ENCODE measurements at regions not wholly inside any gene's neighbourhood (a gene's known extent, or its start where the extent isn't known, plus 50 kb on each side); places are given as distances from the start of the nearest gene placed in this dataset.
"Not testable (repeated sequence)": the region's sequence is repeated elsewhere in the genome, so short reads cannot be mapped to it uniquely, and the experiment has no call there.

DNA sequence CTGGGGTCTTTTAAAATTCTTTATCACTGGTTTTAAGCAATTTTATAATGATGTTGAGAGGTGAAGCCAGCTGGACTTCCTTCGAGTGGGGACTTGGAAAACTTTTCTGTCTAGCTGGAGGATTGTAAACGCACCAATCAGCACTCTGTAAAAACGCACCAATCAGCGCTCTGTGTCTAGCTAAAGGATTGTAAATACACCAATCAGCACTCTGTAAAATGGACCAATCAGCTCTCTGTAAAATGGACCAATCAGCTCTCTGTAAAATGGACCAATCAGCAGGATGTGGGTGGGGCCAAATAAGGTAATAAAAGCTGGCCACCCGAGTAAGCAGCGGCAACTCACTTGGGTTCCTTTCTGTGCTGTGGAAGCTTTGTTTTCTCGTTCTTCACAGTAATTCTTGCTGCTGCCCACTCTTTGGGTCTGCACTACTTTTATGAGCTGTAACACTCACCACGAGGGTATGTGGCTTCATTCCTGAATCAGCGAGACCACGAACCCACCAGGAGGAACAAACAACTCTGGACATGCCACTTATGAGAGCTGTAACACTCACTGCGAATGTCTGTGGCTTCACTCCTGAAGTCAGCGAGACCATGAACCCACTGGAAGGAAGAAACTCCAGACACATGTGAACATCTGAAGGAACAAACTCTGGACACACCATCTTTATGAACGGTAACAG lies 462.6 kb downstream of the GUCY1A2 start:
- POLR2A ChIA-PET; H3K9ac ChIP-seq (replicated peaks; ENCODE audit: extremely low read depth, insufficient read depth, low read length); H2AFZ ChIP-seq (ENCODE audit: low read depth, low read length); intact Hi-C loops (cut with micrococcal nuclease); BruUV-seq (replicated peaks); CTCF ChIA-PET; H4K20me1 ChIP-seq (replicated peaks; ENCODE audit: control insufficient read depth, extremely low read depth, insufficient read depth, low read length); H3K27me3 ChIP-seq (ENCODE audit: control insufficient read depth in 2 of 2, insufficient read depth in 2 of 2, low read length in 2 of 2); H3K36me3 ChIP-seq (ENCODE audit: control insufficient read depth in 2 of 2, extremely low read depth in 1 of 2, insufficient read depth in 2 of 2, low read length in 2 of 2); dilution Hi-C loops (cut with MboI; ENCODE audit: extremely low pct_ligation_motif_present, low sequenced_read_pairs); FAIRE-seq; H3K79me2 ChIP-seq (ENCODE audit: control insufficient read depth, insufficient read depth, low read length); H3K4me2 ChIP-seq (ENCODE audit: insufficient read depth, low read length); H3K9me1 ChIP-seq (replicated peaks; ENCODE audit: control insufficient read depth, extremely low read depth, insufficient read depth, low read length); DNase-seq (ENCODE audit: low read depth, low spot score); H3K4me1 ChIP-seq (ENCODE audit: control insufficient read depth, extremely low read depth, insufficient read depth, low read length); H3K4me3 ChIP-seq (replicated peaks in 1 of 3; ENCODE audit: insufficient read depth in 1 of 3, low read depth in 1 of 3, low read length in 3 of 3); H3K9me3 ChIP-seq (replicated peaks; ENCODE audit: control insufficient read depth, insufficient read depth, low read length); H3K27ac ChIP-seq (ENCODE audit: insufficient read depth, low read depth, low read length): not testable (repeated sequence)

GRCh38 chr11:106565326-106565725 lies 452.9 kb downstream of the GUCY1A2 start:
- Histone ChIP-seq H3K36me3 (ENCODE audit: control insufficient read depth in 2 of 2, extremely low read depth in 1 of 2, insufficient read depth in 2 of 2, low read length in 2 of 2) (no peaks in the 10 kb centered on the region), H3K9ac (replicated peaks; ENCODE audit: extremely low read depth, insufficient read depth, low read length) (no peak overlapping the region), H2AFZ (ENCODE audit: low read depth, low read length) (no peak overlapping the region), H3K27me3 (ENCODE audit: control insufficient read depth in 2 of 2, insufficient read depth in 2 of 2, low read length in 2 of 2) (no peaks in the 10 kb centered on the region), H3K9me3 (replicated peaks; ENCODE audit: control insufficient read depth, insufficient read depth, low read length) (peaks cover 2% of the 10 kb centered on the region), H3K4me2 (ENCODE audit: insufficient read depth, low read length) (no peak overlapping the region), H3K79me2 (ENCODE audit: control insufficient read depth, insufficient read depth, low read length) (no peaks in the 10 kb centered on the region), H3K9me1 (replicated peaks; ENCODE audit: control insufficient read depth, extremely low read depth, insufficient read depth, low read length) (no peaks in the 10 kb centered on the region), H4K20me1 (replicated peaks; ENCODE audit: control insufficient read depth, extremely low read depth, insufficient read depth, low read length) (no peaks in the 10 kb centered on the region), H3K4me1 (ENCODE audit: control insufficient read depth, extremely low read depth, insufficient read depth, low read length) (no peaks in the 10 kb centered on the region), H3K27ac (ENCODE audit: insufficient read depth, low read depth, low read length) (no peak overlapping the region), H3K4me3 (replicated peaks in 1 of 3; ENCODE audit: insufficient read depth in 1 of 3, low read depth in 1 of 3, low read length in 3 of 3) (no peak overlapping the region)
- FAIRE-seq (no peak), DNase-seq (ENCODE audit: low read depth, low spot score) (no peak)
- no TSS peak for BruUV-seq (replicated peaks)
- dilution Hi-C loops (cut with MboI; ENCODE audit: extremely low pct_ligation_motif_present, low sequenced_read_pairs), result no loop called here
- ChIA-PET CTCF (no interaction called here), POLR2A (no interaction called here)
- intact Hi-C loops (cut with micrococcal nuclease), result no loop called here
- TF ChIP-seq FOS (IDR thresholded peaks at IDR 0.05; ENCODE audit: borderline replicate concordance, insufficient read depth, low read length) (no peak), GATA2 (IDR thresholded peaks at IDR 0.05; ENCODE audit: insufficient read depth, insufficient read length, low read depth, low read length) (no peak), POLR2AphosphoS5 (IDR thresholded peaks at IDR 0.05; ENCODE audit: insufficient read depth, low read depth, low read length) (no peak), EZH2 (IDR thresholded peaks at IDR 0.05; ENCODE audit: borderline replicate concordance, low read depth, low read length, severe bottlenecking) (no peak), POLR2A (IDR thresholded peaks at IDR 0.05; ENCODE audit: low read depth, low read length) (no peak), JUN (IDR thresholded peaks at IDR 0.05; ENCODE audit: borderline replicate concordance, insufficient read depth, insufficient read length, low read depth) (no peak), MYC (IDR thresholded peaks at IDR 0.05; ENCODE audit: low read depth, low read length) (no peak)
- TF ChIP-seq, protein P1, sequence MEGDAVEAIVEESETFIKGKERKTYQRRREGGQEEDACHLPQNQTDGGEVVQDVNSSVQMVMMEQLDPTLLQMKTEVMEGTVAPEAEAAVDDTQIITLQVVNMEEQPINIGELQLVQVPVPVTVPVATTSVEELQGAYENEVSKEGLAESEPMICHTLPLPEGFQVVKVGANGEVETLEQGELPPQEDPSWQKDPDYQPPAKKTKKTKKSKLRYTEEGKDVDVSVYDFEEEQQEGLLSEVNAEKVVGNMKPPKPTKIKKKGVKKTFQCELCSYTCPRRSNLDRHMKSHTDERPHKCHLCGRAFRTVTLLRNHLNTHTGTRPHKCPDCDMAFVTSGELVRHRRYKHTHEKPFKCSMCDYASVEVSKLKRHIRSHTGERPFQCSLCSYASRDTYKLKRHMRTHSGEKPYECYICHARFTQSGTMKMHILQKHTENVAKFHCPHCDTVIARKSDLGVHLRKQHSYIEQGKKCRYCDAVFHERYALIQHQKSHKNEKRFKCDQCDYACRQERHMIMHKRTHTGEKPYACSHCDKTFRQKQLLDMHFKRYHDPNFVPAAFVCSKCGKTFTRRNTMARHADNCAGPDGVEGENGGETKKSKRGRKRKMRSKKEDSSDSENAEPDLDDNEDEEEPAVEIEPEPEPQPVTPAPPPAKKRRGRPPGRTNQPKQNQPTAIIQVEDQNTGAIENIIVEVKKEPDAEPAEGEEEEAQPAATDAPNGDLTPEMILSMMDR (IDR thresholded peaks at IDR 0.05; ENCODE audit: extremely low read depth in 1 of 2, insufficient read depth in 1 of 2, low read depth in 1 of 2, low read length in 2 of 2), result no peak
- TF ChIP-seq, protein P2, sequence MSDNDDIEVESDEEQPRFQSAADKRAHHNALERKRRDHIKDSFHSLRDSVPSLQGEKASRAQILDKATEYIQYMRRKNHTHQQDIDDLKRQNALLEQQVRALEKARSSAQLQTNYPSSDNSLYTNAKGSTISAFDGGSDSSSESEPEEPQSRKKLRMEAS (IDR thresholded peaks at IDR 0.05; ENCODE audit: insufficient read depth, insufficient read length), result no peak

All from endothelial cell of umbilical vein (primary cell).